GM03348 (cell line): ENCODE measurements at regions not wholly inside any gene's neighbourhood (a gene's known extent, or its start where the extent isn't known, plus 50 kb on each side); places are given as distances from the start of the nearest gene placed in this dataset.

Experiments used
- DNase-seq: peaks from one replicate; pipeline ENCODE4 v3.0.0; 2012; ENCODE audit warnings: low spot score

GRCh38 chr20:12276011-12276673, 358.4 kb downstream of the BTBD3 start:
- DNase-seq = no peak

DNA sequence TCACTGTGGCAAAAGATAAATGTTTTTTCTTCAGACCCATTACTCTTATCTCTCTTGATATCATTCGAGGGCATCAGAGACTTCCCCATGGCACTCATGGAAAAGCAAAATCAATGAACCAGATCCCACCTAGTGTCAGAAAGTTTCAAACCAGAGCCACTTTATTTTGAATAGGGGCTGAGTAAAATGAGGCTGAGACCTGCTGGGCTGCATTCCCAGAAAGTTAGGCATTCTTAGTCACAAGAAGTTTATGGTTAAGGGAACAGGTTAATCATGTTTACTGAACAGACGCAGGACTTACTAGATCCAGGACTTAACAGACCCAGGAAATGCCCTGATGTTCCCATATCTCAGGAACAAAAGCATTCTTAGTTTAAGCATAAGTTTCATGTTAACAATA, 369.9 kb downstream of the BTBD3 start:
- no peak for DNase-seq

- no peak for DNase-seq
Measured at GRCh38 chr20:12289465-12289864, 371.8 kb downstream of the BTBD3 start.

DNA sequence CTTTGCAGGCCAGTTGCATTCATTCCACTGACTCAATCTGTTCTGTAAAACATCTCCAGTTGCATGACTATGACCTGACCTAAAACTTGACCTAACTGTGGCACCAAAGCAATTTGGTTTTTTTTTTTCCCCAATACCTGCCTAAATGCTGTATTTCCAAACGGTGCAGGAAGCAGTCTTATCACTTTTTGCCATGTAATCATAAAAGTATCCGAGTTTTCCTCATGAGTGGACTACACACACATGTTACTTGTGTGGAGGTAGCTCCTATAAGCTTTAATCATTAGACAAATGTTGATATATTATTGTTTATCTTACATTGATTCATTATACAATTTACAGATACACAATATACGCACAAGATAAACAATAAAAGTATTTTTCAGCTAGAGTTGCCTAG, 373.7 kb downstream of the BTBD3 start:
- no peak for DNase-seq

DNA sequence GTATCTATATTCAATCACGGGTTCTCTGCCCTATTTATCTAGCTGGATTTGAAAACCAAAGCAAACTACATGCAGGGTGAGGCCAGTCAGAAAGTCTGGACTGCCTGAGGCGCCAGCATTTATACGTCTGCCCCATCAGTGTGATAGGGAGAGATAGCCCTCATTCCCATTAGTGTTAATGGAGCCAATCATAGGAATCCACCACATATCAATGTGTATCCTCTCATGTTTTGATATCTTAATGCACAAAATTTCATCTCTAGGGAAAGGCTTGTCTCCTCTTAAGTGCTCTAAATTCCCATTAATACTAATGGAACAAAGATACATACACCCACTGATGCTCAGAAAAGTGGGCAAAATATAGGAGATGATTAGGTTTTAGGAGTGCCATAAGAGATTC, 376.2 kb downstream of the BTBD3 start:
- DNase-seq = no peak

DNA sequence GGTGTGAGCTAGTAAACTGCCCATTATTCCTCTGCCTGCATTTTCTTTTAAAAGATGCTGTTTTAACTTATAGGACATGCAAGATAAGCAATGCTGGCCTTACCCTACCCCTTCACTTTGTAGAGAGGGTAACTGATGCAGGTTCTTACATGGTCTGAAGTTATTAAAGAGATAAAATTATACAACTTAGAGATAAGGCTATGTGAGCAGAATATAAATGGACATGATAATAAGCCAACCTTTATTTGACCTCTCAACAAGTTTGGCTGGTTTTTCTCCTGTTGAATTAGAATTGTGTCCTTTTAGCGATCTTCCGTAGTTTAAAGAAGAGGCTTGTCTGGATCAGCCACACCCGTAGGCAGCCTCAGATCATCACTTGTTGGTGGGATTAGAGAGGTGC, 377.0 kb downstream of the BTBD3 start:
- DNase-seq = no peak

- DNase-seq = no peak
Measured at GRCh38 chr20:12305188-12305950, 387.7 kb downstream of the BTBD3 start.

DNA sequence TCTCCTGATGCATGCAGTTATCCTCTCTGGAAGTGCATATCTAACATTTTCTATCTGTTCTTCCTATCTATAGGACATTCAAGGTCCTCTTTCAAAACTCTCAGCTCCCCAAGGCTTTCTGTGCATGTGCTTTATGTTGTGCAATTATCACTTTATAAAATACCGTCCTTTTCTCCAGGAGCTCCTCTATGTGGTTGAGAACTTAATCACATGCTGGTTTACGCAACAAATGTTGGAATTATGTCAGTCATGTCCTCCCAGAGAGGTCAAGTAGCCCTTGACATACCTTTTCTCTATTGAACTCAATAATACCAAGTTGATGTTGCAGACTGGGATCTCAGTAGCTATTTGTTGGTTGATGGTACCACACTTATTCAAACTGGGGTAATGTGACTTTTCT, 388.4 kb downstream of the BTBD3 start:
- no peak for DNase-seq

DNA sequence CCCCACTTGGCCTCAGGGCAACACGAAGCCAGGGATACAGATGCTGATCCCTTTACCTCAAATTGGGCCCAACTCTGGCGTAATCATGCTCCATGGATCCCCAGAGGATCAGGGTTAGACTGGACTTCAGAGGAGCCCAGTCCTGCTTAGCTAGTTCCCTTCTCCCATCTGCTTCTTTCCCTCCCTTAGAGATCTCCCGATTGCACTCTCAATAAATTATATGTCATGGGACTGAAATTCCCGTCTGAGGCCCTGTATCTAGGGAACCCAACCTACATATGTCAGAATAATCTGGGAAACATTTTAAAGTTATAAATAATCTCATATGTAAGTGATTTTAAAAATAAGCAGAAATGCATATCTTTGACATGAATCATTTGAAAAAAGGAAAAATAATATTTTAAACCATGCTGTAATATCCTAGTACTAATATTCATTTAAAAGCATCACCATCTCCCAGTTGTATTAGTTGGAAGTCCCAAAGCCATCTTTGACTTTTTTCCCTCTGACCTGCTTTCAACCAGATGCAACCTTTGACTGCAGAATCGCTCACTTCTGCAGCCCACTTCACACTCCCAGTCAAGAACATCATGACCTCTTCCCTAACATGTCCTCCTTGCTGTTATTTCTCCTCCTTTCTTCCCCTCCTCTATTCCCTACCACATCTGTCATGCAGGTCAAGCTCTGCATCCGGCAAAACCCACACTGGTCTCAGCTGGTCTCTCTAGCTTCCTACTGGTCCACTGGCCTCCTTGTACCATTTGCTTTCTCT, 393.6 kb downstream of the BTBD3 start:
- no peak for DNase-seq

- DNase-seq = no peak
Measured at GRCh38 chr20:12315652-12316051, 398.0 kb downstream of the BTBD3 start.

GRCh38 chr20:12316794-12317193, 399.1 kb downstream of the BTBD3 start:
- DNase-seq = no peak

DNA sequence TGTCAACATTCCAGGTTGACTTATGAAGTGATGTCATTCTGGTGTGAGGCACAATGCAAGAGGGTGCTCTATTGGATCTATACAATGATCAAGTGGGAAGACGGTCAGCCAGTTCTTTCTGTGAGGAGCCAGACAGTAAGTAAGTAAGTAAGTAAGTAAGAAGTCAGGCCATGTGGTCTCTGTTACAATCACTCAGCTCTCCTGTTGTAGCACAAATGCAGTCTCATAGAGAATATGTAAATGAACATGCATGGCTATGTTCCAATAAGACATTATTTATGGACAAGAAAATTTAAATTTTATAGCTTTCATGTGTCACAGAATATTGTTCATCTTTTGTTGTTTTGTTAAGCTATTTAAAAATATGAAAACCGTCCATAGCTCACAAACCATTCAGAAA, 399.7 kb downstream of the BTBD3 start:
- DNase-seq = no peak

- no peak for DNase-seq
Measured at GRCh38 chr20:12318043-12318442, 400.4 kb downstream of the BTBD3 start.

GRCh38 chr20:12321736-12322135, 404.0 kb downstream of the BTBD3 start:
- DNase-seq = no peak

DNA sequence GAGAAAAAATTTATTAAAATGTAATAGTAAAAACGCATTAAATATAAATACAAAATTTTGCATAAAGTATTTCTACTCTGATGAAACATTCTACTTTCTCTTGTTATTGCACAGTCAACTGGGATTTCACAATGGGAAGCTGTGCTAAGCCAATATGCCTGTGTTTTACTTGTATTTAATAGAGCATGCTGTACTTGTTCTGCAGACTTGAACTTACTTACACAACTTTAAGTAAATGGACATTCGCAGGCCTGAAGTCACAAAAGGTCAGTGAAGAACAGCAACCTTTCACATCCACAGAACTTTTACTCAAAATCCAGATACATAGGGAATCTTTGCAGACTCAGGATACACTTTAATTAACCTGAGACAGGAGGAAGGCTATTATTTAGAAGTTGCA, 409.5 kb downstream of the BTBD3 start:
- DNase-seq = no peak

- no peak for DNase-seq
Measured at GRCh38 chr20:12331236-12331635, 413.5 kb downstream of the BTBD3 start.

- no peak for DNase-seq
Measured at GRCh38 chr20:12337601-12338000, 419.9 kb downstream of the BTBD3 start.

DNA sequence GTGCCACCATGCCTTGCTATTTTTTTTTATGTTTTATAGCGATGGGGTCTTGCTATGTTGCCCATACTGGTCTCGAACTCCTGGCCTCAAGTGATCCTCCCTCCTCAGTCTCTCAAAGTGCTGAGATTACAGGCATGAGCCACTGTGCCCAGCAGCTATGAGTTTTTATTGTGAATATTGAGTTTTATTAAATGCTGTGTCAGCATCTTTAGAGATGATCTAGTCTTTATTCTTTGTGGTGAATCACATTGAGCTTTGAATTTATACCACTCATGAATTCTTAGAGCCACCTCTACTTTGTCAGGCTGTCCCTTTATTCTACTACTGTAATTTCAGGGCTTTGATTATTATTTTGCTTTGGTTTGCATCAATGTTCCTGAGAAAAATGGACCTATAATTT, 428.3 kb downstream of the BTBD3 start:
- DNase-seq = no peak

- DNase-seq = no peak
Measured at GRCh38 chr20:12353842-12354241, 436.1 kb downstream of the BTBD3 start.

DNA sequence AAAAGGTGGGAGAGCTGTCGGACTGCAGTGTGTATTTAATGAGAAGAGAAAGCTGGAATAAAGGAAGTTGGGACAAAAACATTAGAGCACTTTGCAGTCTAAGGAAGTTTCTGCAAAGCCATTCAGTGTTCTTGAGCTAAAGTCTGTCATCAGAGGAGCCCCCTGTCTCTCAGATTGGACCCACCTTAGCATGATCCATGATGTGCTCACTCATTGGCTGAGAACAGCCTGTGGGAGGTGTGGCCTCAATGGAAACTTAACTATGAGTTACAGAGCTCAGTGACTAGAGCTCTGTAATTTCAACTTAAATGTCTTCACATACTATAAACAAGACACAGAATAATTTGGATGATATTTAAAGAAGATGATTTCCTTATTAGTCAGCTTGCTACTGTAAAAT, 437.0 kb downstream of the BTBD3 start:
- no peak for DNase-seq

GRCh38 chr20:12355185-12355584, 437.5 kb downstream of the BTBD3 start:
- no peak for DNase-seq

GRCh38 chr20:12358006-12358654, 440.4 kb downstream of the BTBD3 start:
- DNase-seq = no peak

DNA sequence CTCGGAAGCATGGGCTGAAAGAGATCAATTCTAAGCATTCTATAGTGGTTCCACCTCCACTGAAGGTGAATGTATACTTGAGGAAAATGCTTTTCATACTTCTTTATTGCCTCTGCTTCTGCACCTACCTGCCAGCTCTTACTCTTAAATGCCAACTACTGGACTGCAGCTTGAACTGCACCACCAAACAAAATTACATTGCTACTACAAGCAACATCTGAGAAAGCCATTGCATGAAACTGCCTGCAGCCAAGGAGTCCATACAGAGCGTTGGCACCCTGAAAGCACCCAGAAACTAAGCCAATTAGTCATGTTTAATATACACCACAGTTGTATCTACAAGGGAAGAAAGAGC, 440.9 kb downstream of the BTBD3 start:
- no peak for DNase-seq
